Type B pancreatic cell (in vitro differentiated cells): ENCODE measurements at regions not wholly inside any gene's neighbourhood (a gene's known extent, or its start where the extent isn't known, plus 50 kb on each side); places are given as distances from the start of the nearest gene placed in this dataset.

Experiments used
- DNase-seq: peaks from one replicate; pipeline ENCODE4 v3.0.0; 2021; ENCODE audit warnings: mixed read lengths; ENCODE audit not compliant: unreplicated experiment; ENCODE audit errors: extremely low spot score
- H3K27ac Mint-ChIP-seq: 2 replicates; pipeline ENCODE4 v1.8.0; 2021; ENCODE audit warnings: mild to moderate bottlenecking, mixed read lengths
- H3K27me3 Mint-ChIP-seq: 2 replicates; pipeline ENCODE4 v1.8.0; 2021; ENCODE audit warnings: mixed read lengths
- H3K36me3 Mint-ChIP-seq: 2 replicates; pipeline ENCODE4 v1.8.0; 2021; ENCODE audit warnings: mixed read lengths
- H3K4me1 Mint-ChIP-seq: one replicate; pipeline ENCODE4 v1.8.0; 2021; ENCODE audit warnings: mixed read lengths; ENCODE audit not compliant: unreplicated experiment
- H3K4me3 Mint-ChIP-seq: 2 replicates; pipeline ENCODE4 v1.8.0; 2021; ENCODE audit warnings: mild to moderate bottlenecking, mixed read lengths
- H3K9me3 Mint-ChIP-seq: 2 replicates; pipeline ENCODE4 v1.8.0; 2021; ENCODE audit warnings: mixed read lengths
- TF ChIP-seq, protein P1 (sequence below): fragments of 200-600 bp; sonication (generic); conservative IDR thresholded peaks from 2 replicates; pipeline ENCODE4 v1.5.0; 2021; ENCODE audit warnings: antibody characterized with exemption, mild to moderate bottlenecking

GRCh38 chr5:165003283-165003682 lies 1497.9 kb downstream of the MAT2B start:
- DNase-seq, result no peak
- H3K4me3 Mint-ChIP-seq, result no peak overlapping the region
- H3K4me1 Mint-ChIP-seq, result no peaks in the 10 kb centered on the region
- H3K36me3 Mint-ChIP-seq, result no peaks in the 10 kb centered on the region
- H3K9me3 Mint-ChIP-seq, result no peaks in the 10 kb centered on the region
- no peak overlapping the region for H3K27ac Mint-ChIP-seq
- TF ChIP-seq, protein P1, sequence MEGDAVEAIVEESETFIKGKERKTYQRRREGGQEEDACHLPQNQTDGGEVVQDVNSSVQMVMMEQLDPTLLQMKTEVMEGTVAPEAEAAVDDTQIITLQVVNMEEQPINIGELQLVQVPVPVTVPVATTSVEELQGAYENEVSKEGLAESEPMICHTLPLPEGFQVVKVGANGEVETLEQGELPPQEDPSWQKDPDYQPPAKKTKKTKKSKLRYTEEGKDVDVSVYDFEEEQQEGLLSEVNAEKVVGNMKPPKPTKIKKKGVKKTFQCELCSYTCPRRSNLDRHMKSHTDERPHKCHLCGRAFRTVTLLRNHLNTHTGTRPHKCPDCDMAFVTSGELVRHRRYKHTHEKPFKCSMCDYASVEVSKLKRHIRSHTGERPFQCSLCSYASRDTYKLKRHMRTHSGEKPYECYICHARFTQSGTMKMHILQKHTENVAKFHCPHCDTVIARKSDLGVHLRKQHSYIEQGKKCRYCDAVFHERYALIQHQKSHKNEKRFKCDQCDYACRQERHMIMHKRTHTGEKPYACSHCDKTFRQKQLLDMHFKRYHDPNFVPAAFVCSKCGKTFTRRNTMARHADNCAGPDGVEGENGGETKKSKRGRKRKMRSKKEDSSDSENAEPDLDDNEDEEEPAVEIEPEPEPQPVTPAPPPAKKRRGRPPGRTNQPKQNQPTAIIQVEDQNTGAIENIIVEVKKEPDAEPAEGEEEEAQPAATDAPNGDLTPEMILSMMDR, result no peak
- no peaks in the 10 kb centered on the region for H3K27me3 Mint-ChIP-seq

GRCh38 chr5:165004175-165004574 lies 1498.8 kb downstream of the MAT2B start:
- H3K9me3 Mint-ChIP-seq, result no peaks in the 10 kb centered on the region
- TF ChIP-seq, protein P1, result no peak
- H3K4me1 Mint-ChIP-seq, result no peaks in the 10 kb centered on the region
- no peaks in the 10 kb centered on the region for H3K27me3 Mint-ChIP-seq
- DNase-seq, result no peak
- no peak overlapping the region for H3K4me3 Mint-ChIP-seq
- no peaks in the 10 kb centered on the region for H3K36me3 Mint-ChIP-seq
- no peak overlapping the region for H3K27ac Mint-ChIP-seq

DNA sequence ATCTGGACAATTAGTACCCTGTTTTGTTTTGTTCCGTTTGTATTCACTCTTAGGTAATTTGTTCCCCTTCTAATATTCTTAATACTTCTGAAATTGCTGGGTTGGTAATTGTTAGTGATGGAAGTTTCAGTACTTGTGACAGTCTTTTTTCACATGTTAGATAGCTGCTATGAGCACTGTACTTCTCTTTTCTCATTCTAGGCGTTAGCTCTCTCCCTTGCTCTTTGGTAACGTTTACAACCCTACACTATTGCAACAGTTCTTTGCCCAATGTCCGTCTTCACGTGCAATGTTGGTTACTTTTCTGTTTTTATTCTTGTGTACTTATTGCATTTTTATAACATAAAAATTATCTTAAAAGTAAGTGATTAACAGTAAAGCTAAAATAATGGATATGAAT lies 1509.0 kb downstream of the MAT2B start:
- Mint-ChIP-seq H3K27me3 (no peaks in the 10 kb centered on the region), H3K4me1 (no peaks in the 10 kb centered on the region), H3K36me3 (no peaks in the 10 kb centered on the region), H3K4me3 (no peak overlapping the region), H3K9me3 (no peaks in the 10 kb centered on the region), H3K27ac (no peak overlapping the region)
- TF ChIP-seq, protein P1, result no peak
- no peak for DNase-seq

DNA sequence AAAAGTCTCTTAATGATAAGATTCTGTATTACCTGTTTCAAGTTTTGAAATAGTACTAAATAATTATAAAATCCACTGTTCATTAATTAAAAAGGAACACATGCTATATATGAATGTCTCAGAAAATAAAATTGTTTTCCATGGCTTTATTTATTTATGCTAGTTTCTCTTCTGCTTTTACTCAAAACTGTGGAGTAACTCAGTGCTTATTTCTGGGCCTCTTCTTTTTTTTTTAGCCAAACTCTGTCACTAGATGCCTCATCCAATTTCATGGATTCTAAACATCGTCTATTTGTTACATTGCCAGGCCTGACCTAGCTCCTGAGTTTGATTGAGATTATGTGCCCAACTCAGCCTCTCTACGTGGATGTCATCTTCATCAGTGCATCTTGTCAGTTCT lies 1509.7 kb downstream of the MAT2B start:
- H3K4me1 Mint-ChIP-seq, result no peaks in the 10 kb centered on the region
- no peaks in the 10 kb centered on the region for H3K27me3 Mint-ChIP-seq
- DNase-seq, result no peak
- H3K4me3 Mint-ChIP-seq, result no peak overlapping the region
- TF ChIP-seq, protein P1, result no peak
- H3K9me3 Mint-ChIP-seq, result no peaks in the 10 kb centered on the region
- no peaks in the 10 kb centered on the region for H3K36me3 Mint-ChIP-seq
- no peak overlapping the region for H3K27ac Mint-ChIP-seq

DNA sequence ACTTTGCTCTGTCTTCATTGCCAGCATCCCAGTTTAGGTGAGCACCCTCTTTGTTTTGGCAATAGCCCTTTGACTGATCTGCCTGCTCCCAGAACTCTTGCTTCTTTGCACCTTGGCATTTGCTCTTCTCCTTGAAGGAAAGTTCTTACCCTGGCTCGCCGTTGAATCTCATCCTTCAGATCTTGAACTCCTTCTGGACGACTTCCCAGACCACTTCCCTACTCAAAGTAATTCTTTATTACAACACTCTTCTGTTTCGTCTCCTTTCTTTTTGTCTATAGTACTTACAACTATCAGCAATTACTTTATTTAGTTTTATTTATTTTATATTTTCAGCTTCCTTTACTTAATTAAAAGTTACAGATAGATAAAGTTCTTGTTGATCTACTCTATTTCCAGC lies 1510.1 kb downstream of the MAT2B start:
- DNase-seq, result no peak
- Mint-ChIP-seq H3K4me1 (no peaks in the 10 kb centered on the region), H3K36me3 (no peaks in the 10 kb centered on the region), H3K4me3 (no peak overlapping the region), H3K9me3 (no peaks in the 10 kb centered on the region), H3K27me3 (no peaks in the 10 kb centered on the region), H3K27ac (no peak overlapping the region)
- TF ChIP-seq, protein P1, result no peak

GRCh38 chr5:165026971-165027370 lies 1521.6 kb downstream of the MAT2B start:
- no peaks in the 10 kb centered on the region for H3K36me3 Mint-ChIP-seq
- no peak for DNase-seq
- H3K27ac Mint-ChIP-seq, result no peak overlapping the region
- TF ChIP-seq, protein P1, result no peak
- no peak overlapping the region for H3K4me3 Mint-ChIP-seq
- no peaks in the 10 kb centered on the region for H3K9me3 Mint-ChIP-seq
- no peaks in the 10 kb centered on the region for H3K4me1 Mint-ChIP-seq
- no peaks in the 10 kb centered on the region for H3K27me3 Mint-ChIP-seq
